H9 (cell line): ENCODE measurements at regions not wholly inside any gene's neighbourhood (a gene's known extent, or its start where the extent isn't known, plus 50 kb on each side); places are given as distances from the start of the nearest gene placed in this dataset.

Experiments used
- DNase-seq: peaks from one replicate; pipeline ENCODE4 v3.0.0-alpha.2; 2017
- H2AFZ ChIP-seq: one replicate; pipeline ENCODE4 v1.6.1; 2013; ENCODE audit warnings: mild to moderate bottlenecking, low read length, control low read depth, moderate library complexity
- H2AK5ac ChIP-seq: 2 replicates; pipeline ENCODE4 v1.6.1; 2013; ENCODE audit warnings: low read length, control low read depth, mixed read lengths; ENCODE audit not compliant: insufficient read length
- H2BK120ac ChIP-seq: one replicate; pipeline ENCODE4 v1.6.1; 2013; ENCODE audit warnings: low read depth, mild to moderate bottlenecking, low read length, control low read depth, inconsistent platforms; ENCODE audit not compliant: poor library complexity, severe bottlenecking
- H2BK12ac ChIP-seq: 2 replicates; pipeline ENCODE4 v1.6.1; 2013; ENCODE audit warnings: low read length, control low read depth, mixed read lengths, low read depth; ENCODE audit not compliant: insufficient read length
- H2BK15ac ChIP-seq: 2 replicates; pipeline ENCODE4 v1.6.1; 2013; ENCODE audit warnings: low read depth, low read length, control low read depth
- H2BK20ac ChIP-seq: one replicate; pipeline ENCODE4 v1.6.1; 2013; ENCODE audit warnings: low read depth, mild to moderate bottlenecking, low read length, control low read depth, inconsistent platforms; ENCODE audit not compliant: poor library complexity, severe bottlenecking
- H2BK5ac ChIP-seq: 2 replicates; pipeline ENCODE4 v1.6.1; 2013; ENCODE audit warnings: low read length, control low read depth, mixed read lengths; ENCODE audit not compliant: insufficient read length
- H3K14ac ChIP-seq: 2 replicates; pipeline ENCODE4 v1.6.1; 2013; ENCODE audit warnings: low read length, control low read depth; ENCODE audit not compliant: insufficient read depth
- H3K18ac ChIP-seq: 2 replicates; pipeline ENCODE4 v1.6.1; 2013; ENCODE audit warnings: low read depth, mild to moderate bottlenecking, mixed read lengths, low read length, control low read depth; ENCODE audit not compliant: insufficient read length
- H3K23ac ChIP-seq: 2 replicates; pipeline ENCODE4 v1.6.1; 2013; ENCODE audit warnings: low read length, control low read depth, mixed read lengths, low read depth; ENCODE audit not compliant: insufficient read length
- H3K23me2 ChIP-seq: 2 replicates; pipeline ENCODE4 v1.6.1; 2013; ENCODE audit warnings: low read depth, mild to moderate bottlenecking, mixed read lengths, low read length, control low read depth; ENCODE audit not compliant: insufficient read length, poor library complexity, severe bottlenecking
- H3K27ac ChIP-seq: 2 replicates; pipeline ENCODE4 v1.5.1; 2013; ENCODE audit warnings: low read length, control low read depth, mixed read lengths, low read depth; ENCODE audit not compliant: insufficient read length
- H3K27me3 ChIP-seq: 2 replicates; pipeline ENCODE4 v1.6.1; 2013; ENCODE audit warnings: low read length, control low read depth, inconsistent platforms; ENCODE audit not compliant: insufficient read depth
- H3K4ac ChIP-seq: 2 replicates; pipeline ENCODE4 v1.6.1; 2013; ENCODE audit warnings: low read depth, mild to moderate bottlenecking, control low read depth, inconsistent platforms, low read length, moderate library complexity
- H3K4me1 ChIP-seq: 2 replicates; pipeline ENCODE4 v1.6.1; 2013; ENCODE audit warnings: low read length, control low read depth, inconsistent platforms; ENCODE audit not compliant: insufficient read depth
- H3K4me2 ChIP-seq: 2 replicates; pipeline ENCODE4 v1.6.1; 2013; ENCODE audit warnings: low read length, control low read depth, mixed read lengths; ENCODE audit not compliant: insufficient read length, insufficient read depth
- H3K56ac ChIP-seq: 2 replicates; pipeline ENCODE4 v1.6.1; 2013; ENCODE audit warnings: low read depth, mild to moderate bottlenecking, mixed read lengths, low read length, control low read depth; ENCODE audit not compliant: insufficient read length
- H3K79me1 ChIP-seq: 2 replicates; pipeline ENCODE4 v1.6.1; 2013; ENCODE audit warnings: low read depth, mild to moderate bottlenecking, moderate library complexity, low read length, control low read depth, inconsistent platforms; ENCODE audit not compliant: insufficient read depth, poor library complexity, severe bottlenecking
- H3K79me2 ChIP-seq: 2 replicates; pipeline ENCODE4 v1.6.1; 2013; ENCODE audit warnings: low read length, control low read depth, inconsistent platforms; ENCODE audit not compliant: insufficient read depth
- H3K9ac ChIP-seq: 2 replicates; pipeline ENCODE4 v1.6.1; 2013; ENCODE audit warnings: low read length, control low read depth, mixed read lengths; ENCODE audit not compliant: insufficient read length; ENCODE audit errors: extremely low read depth
- H3K9me3 ChIP-seq: one replicate; pipeline ENCODE4 v1.6.1; 2013; ENCODE audit warnings: low read depth, low read length, inconsistent platforms; ENCODE audit not compliant: control insufficient read depth
- H3T11ph ChIP-seq: one replicate; pipeline ENCODE4 v1.6.1; 2013; ENCODE audit warnings: mild to moderate bottlenecking, low read length, control low read depth, inconsistent platforms
- H4K20me1 ChIP-seq: one replicate; pipeline ENCODE4 v1.6.1; 2013; ENCODE audit not compliant: control insufficient read depth, insufficient read length, insufficient read depth
- H4K5ac ChIP-seq: 2 replicates; pipeline ENCODE4 v1.6.1; 2013; ENCODE audit warnings: low read depth, mild to moderate bottlenecking, mixed read lengths, low read length, control low read depth; ENCODE audit not compliant: insufficient read length
- H4K8ac ChIP-seq: replicated peaks from 2 replicates; pipeline ENCODE4 v1.6.1; 2013; ENCODE audit warnings: low read length, control low read depth, mixed read lengths, low read depth; ENCODE audit not compliant: insufficient read length
- H4K91ac ChIP-seq: 2 replicates; pipeline ENCODE4 v1.6.1; 2013; ENCODE audit warnings: low read depth, mild to moderate bottlenecking, moderate library complexity, mixed read lengths, low read length, control low read depth; ENCODE audit not compliant: insufficient read length
- H3K27ac Mint-ChIP-seq, 3 experiments: 2 replicates in 2 of 3; 3 replicates in 1 of 3; pipeline ENCODE4 v1.8.0; 2020 to 2021; ENCODE audit warnings: mixed read lengths in 3 of 3, mild to moderate bottlenecking in 1 of 3, moderate library complexity in 1 of 3
- H3K27me3 Mint-ChIP-seq: 2 replicates; pipeline ENCODE4 v1.8.0; 2021; ENCODE audit warnings: low read depth, mild to moderate bottlenecking, moderate library complexity, mixed read lengths
- H3K36me3 Mint-ChIP-seq, 3 experiments: 2 replicates in 2 of 3; 3 replicates in 1 of 3; pipeline ENCODE4 v1.8.0; 2020 to 2021; ENCODE audit warnings: low read depth in 3 of 3, mixed read lengths in 3 of 3; ENCODE audit not compliant: insufficient read depth in 1 of 3
- H3K4me1 Mint-ChIP-seq, 2 experiments: 2 replicates each; pipeline ENCODE4 v1.8.0; 2020; ENCODE audit warnings: mixed read lengths in 2 of 2
- H3K4me3 Mint-ChIP-seq, 2 experiments: 2 replicates in 1 of 2; 3 replicates in 1 of 2; pipeline ENCODE4 v1.8.0; 2020 to 2021; ENCODE audit warnings: mild to moderate bottlenecking in 2 of 2, mixed read lengths in 2 of 2, moderate library complexity in 1 of 2
- H3K9me3 Mint-ChIP-seq, 2 experiments: 2 replicates in 1 of 2; 3 replicates in 1 of 2; pipeline ENCODE4 v1.8.0; 2020; ENCODE audit warnings: mild to moderate bottlenecking in 2 of 2, mixed read lengths in 2 of 2, moderate library complexity in 1 of 2
- WGBS: extraction: QIAGEN DNeasy Blood & Tissue Kit; methylation state at CpG from one replicate; pipeline ENCODE4 v1.1.7; 2013; ENCODE audit warnings: missing lambda C conversion rate, low lambda C conversion rate, mixed read lengths; ENCODE audit not compliant: insufficient read length; ENCODE audit errors: extremely low coverage; 5-methylcytosine and 5-hydroxymethylcytosine counted together
- TF ChIP-seq, protein P1 (sequence below): fragments of 200-600 bp; sonication (generic); conservative IDR thresholded peaks from 3 replicates; pipeline ENCODE4 v1.8.0; 2021; ENCODE audit warnings: antibody characterized with exemption, mild to moderate bottlenecking

DNA sequence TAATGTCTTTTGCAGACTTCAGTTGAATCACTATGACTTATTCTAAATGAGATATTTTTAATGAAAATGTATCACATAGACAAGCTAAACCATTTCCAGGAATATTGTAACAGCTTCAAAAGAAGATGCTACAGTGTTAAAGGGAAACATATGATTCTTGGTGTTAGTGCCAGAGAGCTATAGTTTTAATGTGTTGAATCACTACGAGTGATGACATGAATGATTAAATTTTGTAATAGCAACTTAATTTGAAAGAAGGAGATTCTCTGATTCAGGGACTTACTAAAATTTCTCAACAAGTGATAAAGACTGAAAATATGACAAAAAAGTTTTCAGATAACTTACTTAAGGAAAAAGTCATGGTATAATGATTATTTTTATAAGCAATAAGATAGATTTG is 267.3 kb upstream of the SLITRK3 start:
- H3K9me3 Mint-ChIP-seq: no peaks in the 10 kb centered on the region
- Histone ChIP-seq H2AFZ (no peak overlapping the region), H3K79me2 (no peaks in the 10 kb centered on the region), H4K8ac (no peak overlapping the region), H3K79me1 (no peaks in the 10 kb centered on the region), H3K4ac (no peak overlapping the region), H2BK12ac (no peak overlapping the region), H3K9ac (no peak overlapping the region), H2AK5ac (no peak overlapping the region), H3K23ac (no peak overlapping the region), H3T11ph (no peak overlapping the region), H4K20me1 (no peaks in the 10 kb centered on the region), H3K56ac (no peak overlapping the region), H4K5ac (no peak overlapping the region), H3K27ac (no peak overlapping the region), H3K23me2 (no peaks in the 10 kb centered on the region), H3K27me3 (no peaks in the 10 kb centered on the region), H3K14ac (no peak overlapping the region), H2BK5ac (no peak overlapping the region), H3K4me1 (no peaks in the 10 kb centered on the region), H2BK15ac (no peak overlapping the region), H3K4me2 (no peak overlapping the region), H3K9me3 (no peaks in the 10 kb centered on the region), H4K91ac (no peak overlapping the region), H2BK120ac (no peak overlapping the region), H2BK20ac (no peak overlapping the region), H3K18ac (no peak overlapping the region)
- TF ChIP-seq, protein P1, sequence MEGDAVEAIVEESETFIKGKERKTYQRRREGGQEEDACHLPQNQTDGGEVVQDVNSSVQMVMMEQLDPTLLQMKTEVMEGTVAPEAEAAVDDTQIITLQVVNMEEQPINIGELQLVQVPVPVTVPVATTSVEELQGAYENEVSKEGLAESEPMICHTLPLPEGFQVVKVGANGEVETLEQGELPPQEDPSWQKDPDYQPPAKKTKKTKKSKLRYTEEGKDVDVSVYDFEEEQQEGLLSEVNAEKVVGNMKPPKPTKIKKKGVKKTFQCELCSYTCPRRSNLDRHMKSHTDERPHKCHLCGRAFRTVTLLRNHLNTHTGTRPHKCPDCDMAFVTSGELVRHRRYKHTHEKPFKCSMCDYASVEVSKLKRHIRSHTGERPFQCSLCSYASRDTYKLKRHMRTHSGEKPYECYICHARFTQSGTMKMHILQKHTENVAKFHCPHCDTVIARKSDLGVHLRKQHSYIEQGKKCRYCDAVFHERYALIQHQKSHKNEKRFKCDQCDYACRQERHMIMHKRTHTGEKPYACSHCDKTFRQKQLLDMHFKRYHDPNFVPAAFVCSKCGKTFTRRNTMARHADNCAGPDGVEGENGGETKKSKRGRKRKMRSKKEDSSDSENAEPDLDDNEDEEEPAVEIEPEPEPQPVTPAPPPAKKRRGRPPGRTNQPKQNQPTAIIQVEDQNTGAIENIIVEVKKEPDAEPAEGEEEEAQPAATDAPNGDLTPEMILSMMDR: no peak
- H3K27ac Mint-ChIP-seq: no peak overlapping the region
- no peak overlapping the region for H3K4me3 Mint-ChIP-seq
- no peak for DNase-seq
- H3K4me1 Mint-ChIP-seq: no peaks in the 10 kb centered on the region
- H3K36me3 Mint-ChIP-seq: no peaks in the 10 kb centered on the region
- WGBS: no CpG with 5 or more reads among the region's 1 CpG
- H3K27me3 Mint-ChIP-seq: no peaks in the 10 kb centered on the region; the same call in 1 of the 2 replicates
